ENCODE measurements at regions not wholly inside any gene's neighbourhood (a gene's known extent, or its start where the extent isn't known, plus 50 kb on each side); places are given as distances from the start of the nearest gene placed in this dataset.

GRCh38 chr9:91158946-91159345, 202.8 kb downstream of the AUH start:
- Histone ChIP-seq H3K27me3 (replicated peaks in 1 of 7) (no peaks in the 10 kb centered on the region), H3K4me3 (no peak overlapping the region), H3K27ac (peak overlapping the region in 2 of 8 donors; percentile 34 to 78), H3K9me3 (peaks cover 0 to 6% (median 0%) of the 10 kb centered on the region in 8 donors), H3K4me1 (peaks cover 14 to 37% (median 27%) of the 10 kb centered on the region in 6 donors), H3K36me3 (no peaks in the 10 kb centered on the region)
- intact Hi-C loops (cut with DNase I; ENCODE audit: low total_unique reads) = no loop called here
- 82 to 90% (median 87%) methylated on average over 3 of the region's 3 CpGs for WGBS, 5 donors
- no peak for DNase-seq
- TF ChIP-seq POLR2AphosphoS5 (IDR thresholded peaks at IDR 0.05) = no peak
- no peak for TF ChIP-seq POLR2A (IDR thresholded peaks at IDR 0.05)
- TF ChIP-seq CTCF (IDR thresholded peaks at IDR 0.05 in 8 of 11, conservative IDR thresholded peaks at IDR 0.05 in 3 of 11) = no peak

- Histone ChIP-seq H3K36me3 (no peaks in the 10 kb centered on the region), H3K4me1 (peaks cover 22 to 45% (median 35%) of the 10 kb centered on the region in 6 donors), H3K27me3 (replicated peaks in 1 of 7) (no peaks in the 10 kb centered on the region), H3K9me3 (peaks cover 0 to 6% (median 0%) of the 10 kb centered on the region in 8 donors), H3K27ac (peak overlapping the region in 2 of 8 donors; percentile 78 to 88), H3K4me3 (no peak overlapping the region)
- intact Hi-C loops (cut with DNase I; ENCODE audit: low total_unique reads) = no loop called here
- DNase-seq = no peak
- TF ChIP-seq POLR2A (IDR thresholded peaks at IDR 0.05) (no peak), CTCF (IDR thresholded peaks at IDR 0.05 in 8 of 11, conservative IDR thresholded peaks at IDR 0.05 in 3 of 11) (no peak), POLR2AphosphoS5 (IDR thresholded peaks at IDR 0.05) (no peak)
- 71 to 85% (median 83%) methylated on average over 26 to 27 of the region's 27 CpGs for whole genome bisulfite sequencing, 5 donors
Measured at GRCh38 chr9:91159664-91160121, 202.0 kb downstream of the AUH start.

GRCh38 chr9:91160181-91160580, 201.5 kb downstream of the AUH start:
- WGBS, 5 donors = 52 to 95% (median 86%) methylated on average over 18 to 22 of the region's 22 CpGs
- Histone ChIP-seq H3K27ac (peak overlapping the region in 2 of 8 donors; percentile 78 to 88), H3K27me3 (replicated peaks in 1 of 7) (no peaks in the 10 kb centered on the region), H3K9me3 (peaks cover 0 to 4% (median 0%) of the 10 kb centered on the region in 8 donors), H3K4me1 (peaks cover 23 to 50% (median 40%) of the 10 kb centered on the region in 6 donors), H3K36me3 (no peaks in the 10 kb centered on the region), H3K4me3 (no peak overlapping the region)
- intact Hi-C loops (cut with DNase I; ENCODE audit: low total_unique reads) = no loop called here
- no peak for TF ChIP-seq POLR2AphosphoS5 (IDR thresholded peaks at IDR 0.05)
- no peak for TF ChIP-seq POLR2A (IDR thresholded peaks at IDR 0.05)
- TF ChIP-seq CTCF (IDR thresholded peaks at IDR 0.05 in 8 of 11, conservative IDR thresholded peaks at IDR 0.05 in 3 of 11) = no peak
- DNase-seq = no peak

GRCh38 chr9:91160599-91161464, 200.9 kb downstream of the AUH start:
- no peaks in the 10 kb centered on the region for H3K36me3 ChIP-seq
- H3K27ac ChIP-seq = peak overlapping the region in 4 of 8 donors; percentile 72 to 88 (median 76)
- intact Hi-C loops (cut with DNase I; ENCODE audit: low total_unique reads) = no loop called here
- TF ChIP-seq POLR2A (IDR thresholded peaks at IDR 0.05) (no peak), CTCF (IDR thresholded peaks at IDR 0.05 in 8 of 11, conservative IDR thresholded peaks at IDR 0.05 in 3 of 11) (no peak), POLR2AphosphoS5 (IDR thresholded peaks at IDR 0.05) (no peak)
- peaks cover 23 to 56% (median 44%) of the 10 kb centered on the region in 6 donors for H3K4me1 ChIP-seq
- 87 to 94% (median 92%) methylated on average over 14 to 31 of the region's 31 CpGs for WGBS, 5 donors
- DNase-seq = no peak
- H3K27me3 ChIP-seq (replicated peaks in 1 of 7) = no peaks in the 10 kb centered on the region
- no peaks in the 10 kb centered on the region for H3K9me3 ChIP-seq
- H3K4me3 ChIP-seq = no peak overlapping the region
